Loucy (cell line): ENCODE measurements at regions not wholly inside any gene's neighbourhood (a gene's known extent, or its start where the extent isn't known, plus 50 kb on each side); places are given as distances from the start of the nearest gene placed in this dataset.

ENCODE experiments used
- CTCF ChIP-seq: fragments of 200-600 bp; sonication (generic); conservative IDR thresholded peaks from 2 replicates; pipeline ENCODE4 v1.5.1; 2014; ENCODE audit warnings: mild to moderate bottlenecking, antibody characterized with exemption, low read length
- EZH2phosphoT487 ChIP-seq: fragments of 200-600 bp; IDR thresholded peaks from 2 replicates; pipeline ENCODE4 v1.6.1; 2018; ENCODE audit warnings: antibody characterized with exemption, mild to moderate bottlenecking, moderate library complexity, borderline replicate concordance

DNA sequence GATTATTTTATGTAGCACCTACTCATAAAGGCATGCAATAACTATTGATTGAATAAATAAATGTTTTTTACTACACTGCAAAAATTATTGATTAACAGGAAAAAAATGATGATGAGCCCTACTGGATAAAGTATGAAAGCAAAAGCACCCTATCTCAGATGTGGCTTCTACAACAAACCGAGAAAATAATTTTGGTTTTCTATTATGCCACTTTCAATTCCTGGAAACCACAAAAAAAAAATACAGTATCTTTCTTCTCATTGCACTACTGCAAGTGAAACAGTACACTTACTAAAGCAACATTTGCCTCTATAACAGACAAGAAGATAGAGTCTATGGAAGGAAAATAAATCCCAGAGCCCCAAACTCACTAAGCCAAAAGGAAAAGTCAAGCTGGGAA, 1882.4 kb downstream of the NCAM2 start:
- TF ChIP-seq CTCF (no peak), EZH2phosphoT487 (no peak)
